ENCODE measurements at regions not wholly inside any gene's neighbourhood (a gene's known extent, or its start where the extent isn't known, plus 50 kb on each side); places are given as distances from the start of the nearest gene placed in this dataset.

GRCh38 chr12:92261692-92262091 lies 116.0 kb upstream of the BTG1 start:
- TF ChIP-seq CTCF (IDR thresholded peaks at IDR 0.05) (no peak), POLR2AphosphoS5 (IDR thresholded peaks at IDR 0.05) (no peak)
